ENCODE measurements at regions not wholly inside any gene's neighbourhood (a gene's known extent, or its start where the extent isn't known, plus 50 kb on each side); places are given as distances from the start of the nearest gene placed in this dataset.
"Not testable (repeated sequence)": the region's sequence is repeated elsewhere in the genome, so short reads cannot be mapped to it uniquely, and the experiment has no call there.

- no peak for DNase-seq (ENCODE audit: low spot score)
- no peak for TF ChIP-seq CTCF (IDR thresholded peaks at IDR 0.05; ENCODE audit: borderline replicate concordance, control extremely low read depth, extremely low read depth, insufficient read depth, missing control alignments)
- in situ Hi-C loops (cut with MboI; ENCODE audit: low sequenced_read_pairs, unreplicated experiment) = no loop called here
Measured at GRCh38 chr18:47669815-47670214, 260.6 kb downstream of the SMAD2 start.

GRCh38 chr18:47658498-47658897 is 272.0 kb downstream of the SMAD2 start:
- no peak for TF ChIP-seq CTCF (IDR thresholded peaks at IDR 0.05; ENCODE audit: borderline replicate concordance, control extremely low read depth, extremely low read depth, insufficient read depth, missing control alignments)
- in situ Hi-C loops (cut with MboI; ENCODE audit: low sequenced_read_pairs, unreplicated experiment) = no loop called here
- no peak for DNase-seq (ENCODE audit: low spot score)

GRCh38 chr18:47654988-47655387 is 275.5 kb downstream of the SMAD2 start:
- TF ChIP-seq CTCF (IDR thresholded peaks at IDR 0.05; ENCODE audit: borderline replicate concordance, control extremely low read depth, extremely low read depth, insufficient read depth, missing control alignments) = no peak
- DNase-seq (ENCODE audit: low spot score) = no peak
- in situ Hi-C loops (cut with MboI; ENCODE audit: low sequenced_read_pairs, unreplicated experiment) = no loop called here

DNA sequence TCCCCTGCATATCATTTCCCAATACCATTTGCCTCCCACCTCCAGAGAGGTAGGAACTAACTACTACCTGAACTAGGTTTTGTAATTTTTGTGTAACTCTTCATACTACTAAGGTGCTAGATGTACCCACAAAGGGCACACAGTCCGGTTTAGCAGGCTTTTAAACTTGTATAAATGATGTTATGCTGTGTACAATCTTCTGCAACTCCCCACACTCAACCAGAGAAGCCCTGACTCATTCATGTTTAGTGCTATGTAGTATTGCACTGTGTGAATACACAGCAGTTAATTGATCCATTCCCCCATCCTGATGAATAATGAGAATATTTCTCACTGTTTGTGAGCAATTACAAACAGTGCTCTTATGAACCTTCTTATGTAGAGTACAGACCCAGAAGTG is 285.6 kb downstream of the SMAD2 start:
- no peak for DNase-seq (ENCODE audit: low spot score)

DNA sequence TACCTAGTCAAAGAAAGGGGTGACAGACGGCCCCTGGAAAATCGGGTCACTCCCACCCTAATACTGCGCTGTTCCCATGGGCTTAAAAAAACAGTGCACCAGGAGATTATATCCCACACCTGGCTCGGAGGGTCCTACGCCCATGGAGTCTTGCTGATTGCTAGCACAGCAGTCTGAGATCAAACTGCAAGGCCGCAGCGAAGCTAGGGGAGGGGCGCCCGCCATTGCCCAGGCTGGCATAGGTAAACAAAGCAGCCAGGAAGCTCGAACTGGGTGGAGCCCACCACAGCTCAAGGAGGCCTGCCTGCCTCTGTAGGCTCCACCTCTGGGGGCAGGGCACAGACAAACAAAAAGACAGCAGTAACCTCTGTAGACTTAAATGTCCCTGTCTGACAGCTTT is 292.9 kb downstream of the SMAD2 start:
- in situ Hi-C loops (cut with MboI; ENCODE audit: low sequenced_read_pairs, unreplicated experiment); DNase-seq (ENCODE audit: low spot score): not testable (repeated sequence)

More for the DNA sequence above, 285.6 kb downstream of the SMAD2 start:
- in situ Hi-C loops (cut with MboI; ENCODE audit: low sequenced_read_pairs, unreplicated experiment) = no loop called here
- TF ChIP-seq CTCF (IDR thresholded peaks at IDR 0.05; ENCODE audit: borderline replicate concordance, control extremely low read depth, extremely low read depth, insufficient read depth, missing control alignments) = no peak

GRCh38 chr18:47635416-47635815 is 295.0 kb downstream of the SMAD2 start:
- DNase-seq (ENCODE audit: low spot score) = no peak
- TF ChIP-seq CTCF (IDR thresholded peaks at IDR 0.05; ENCODE audit: borderline replicate concordance, control extremely low read depth, extremely low read depth, insufficient read depth, missing control alignments) = no peak
- in situ Hi-C loops (cut with MboI; ENCODE audit: low sequenced_read_pairs, unreplicated experiment) = no loop called here

GRCh38 chr18:47632970-47633635 is 297.4 kb downstream of the SMAD2 start:
- in situ Hi-C loops (cut with MboI; ENCODE audit: low sequenced_read_pairs, unreplicated experiment) = no loop called here
- DNase-seq (ENCODE audit: low spot score) = no peak
- TF ChIP-seq CTCF (IDR thresholded peaks at IDR 0.05; ENCODE audit: borderline replicate concordance, control extremely low read depth, extremely low read depth, insufficient read depth, missing control alignments) = no peak
